Loucy (cell line): ENCODE measurements at regions not wholly inside any gene's neighbourhood (a gene's known extent, or its start where the extent isn't known, plus 50 kb on each side); places are given as distances from the start of the nearest gene placed in this dataset.

ENCODE experiments used
- H2AFZ ChIP-seq: fragments of 200-600 bp; sonication (generic); 2 replicates; pipeline ENCODE4 v1.6.0; 2016; ENCODE audit warnings: antibody characterized with exemption, mild to moderate bottlenecking, low read length, moderate library complexity
- H3F3A ChIP-seq: fragments of 200-600 bp; 2 replicates; pipeline ENCODE4 v1.6.0; 2016; ENCODE audit warnings: antibody characterized with exemption, low read depth, mild to moderate bottlenecking
- H3K27me3 ChIP-seq: fragments of 200-600 bp; sonication (generic); 2 replicates; pipeline ENCODE4 v1.6.1; 2014; ENCODE audit warnings: low read length, mild to moderate bottlenecking; ENCODE audit not compliant: insufficient read depth, poor library complexity, severe bottlenecking
- H3K36me3 ChIP-seq: fragments of 200-600 bp; sonication (generic); 2 replicates; pipeline ENCODE4 v1.6.1; 2016; ENCODE audit warnings: low read length; ENCODE audit not compliant: insufficient read depth
- H3K4me1 ChIP-seq: fragments of 200-600 bp; sonication (generic); 2 replicates; pipeline ENCODE4 v1.5.1; 2014; ENCODE audit warnings: low read length, mild to moderate bottlenecking; ENCODE audit not compliant: insufficient read depth, poor library complexity, severe bottlenecking
- H3K4me2 ChIP-seq: fragments of 200-600 bp; sonication (generic); 2 replicates; pipeline ENCODE4 v1.6.0; 2014; ENCODE audit warnings: antibody characterized with exemption, low read length, low read depth, mild to moderate bottlenecking; ENCODE audit not compliant: poor library complexity, severe bottlenecking
- H3K4me3 ChIP-seq: fragments of 200-600 bp; sonication (generic); 2 replicates; pipeline ENCODE4 v1.5.1; 2014; ENCODE audit warnings: low read length, mild to moderate bottlenecking, mixed read lengths; ENCODE audit not compliant: poor library complexity, severe bottlenecking
- H3K79me2 ChIP-seq: fragments of 200-600 bp; sonication (generic); 2 replicates; pipeline ENCODE4 v1.6.1; 2014; ENCODE audit warnings: low read length; ENCODE audit not compliant: insufficient read depth
- H3K9ac ChIP-seq: fragments of 200-600 bp; sonication (generic); 2 replicates; pipeline ENCODE4 v1.6.0; 2014; ENCODE audit warnings: mild to moderate bottlenecking, low read depth, low read length, moderate library complexity; ENCODE audit not compliant: poor library complexity, severe bottlenecking
- H3K9me2 ChIP-seq: fragments of 200-600 bp; sonication (generic); replicated peaks from 2 replicates; pipeline ENCODE4 v1.6.1; 2016; ENCODE audit warnings: low read depth, low read length, mixed read lengths
- H3K9me3 ChIP-seq: fragments of 200-600 bp; sonication (generic); 2 replicates; pipeline ENCODE4 v1.6.1; 2014; ENCODE audit warnings: mild to moderate bottlenecking, antibody characterized with exemption, low read length, low read depth; ENCODE audit not compliant: insufficient read depth
- H4K20me1 ChIP-seq: fragments of 200-600 bp; sonication (generic); 2 replicates; pipeline ENCODE4 v1.6.0; 2014; ENCODE audit warnings: antibody characterized with exemption, low read length, mild to moderate bottlenecking; ENCODE audit not compliant: insufficient read depth, poor library complexity, severe bottlenecking
- CTCF ChIP-seq: fragments of 200-600 bp; sonication (generic); conservative IDR thresholded peaks from 2 replicates; pipeline ENCODE4 v1.5.1; 2014; ENCODE audit warnings: mild to moderate bottlenecking, antibody characterized with exemption, low read length
- EZH2phosphoT487 ChIP-seq: fragments of 200-600 bp; IDR thresholded peaks from 2 replicates; pipeline ENCODE4 v1.6.1; 2018; ENCODE audit warnings: antibody characterized with exemption, mild to moderate bottlenecking, moderate library complexity, borderline replicate concordance

DNA sequence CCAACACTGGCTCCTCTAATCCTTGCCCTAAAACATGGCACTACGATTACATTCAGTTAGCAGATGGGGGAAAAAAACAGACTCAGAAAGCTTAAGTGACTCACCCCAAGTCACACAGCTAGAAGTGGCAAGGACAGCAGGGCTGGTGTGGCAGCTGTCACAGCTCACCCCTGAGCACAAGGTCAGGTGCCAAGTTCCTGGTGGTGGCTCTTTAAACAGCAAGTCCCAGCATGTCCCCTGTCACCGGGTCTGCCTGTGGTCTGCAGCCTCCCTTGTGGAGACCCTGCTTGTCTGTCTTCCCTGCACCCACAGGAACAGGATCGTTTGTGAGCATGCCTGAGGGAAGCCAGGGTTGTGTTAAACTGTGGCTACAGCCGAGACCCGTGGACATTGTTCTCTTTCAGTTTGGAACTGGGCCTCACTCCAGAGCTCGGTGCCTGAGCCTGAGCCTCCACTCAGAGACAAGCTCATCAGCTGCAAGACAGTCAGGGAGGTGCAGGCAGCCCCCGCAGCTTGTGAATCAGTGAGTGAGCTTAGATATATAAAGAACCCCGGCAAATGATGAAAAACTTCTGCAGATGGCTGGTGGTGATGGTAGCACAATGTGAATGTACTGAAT, 260.8 kb downstream of the BCOR start:
- Histone ChIP-seq H3K4me1 (peaks cover 7% of the 10 kb centered on the region), H3K9me2 (no peaks in the 10 kb centered on the region), H3K9ac (peak overlapping the region; percentile 54), H3K27me3 (no peaks in the 10 kb centered on the region), H2AFZ (no peak overlapping the region), H3F3A (no peaks in the 10 kb centered on the region), H3K4me3 (no peak overlapping the region), H3K79me2 (no peaks in the 10 kb centered on the region), H3K9me3 (no peaks in the 10 kb centered on the region), H3K4me2 (no peak overlapping the region), H4K20me1 (no peaks in the 10 kb centered on the region), H3K36me3 (no peaks in the 10 kb centered on the region)
- TF ChIP-seq CTCF (no peak), EZH2phosphoT487 (no peak)

GRCh38 chrX:39837688-39838087, 260.1 kb downstream of the BCOR start:
- Histone ChIP-seq H3K4me3 (no peak overlapping the region), H2AFZ (no peak overlapping the region), H3K27me3 (no peaks in the 10 kb centered on the region), H3K9me2 (no peaks in the 10 kb centered on the region), H3K4me1 (peaks cover 7% of the 10 kb centered on the region), H3K79me2 (no peaks in the 10 kb centered on the region), H3K36me3 (no peaks in the 10 kb centered on the region), H4K20me1 (no peaks in the 10 kb centered on the region), H3K9me3 (no peaks in the 10 kb centered on the region), H3K4me2 (no peak overlapping the region), H3F3A (no peaks in the 10 kb centered on the region), H3K9ac (no peak overlapping the region)
- no peak for TF ChIP-seq EZH2phosphoT487
- no peak for TF ChIP-seq CTCF

DNA sequence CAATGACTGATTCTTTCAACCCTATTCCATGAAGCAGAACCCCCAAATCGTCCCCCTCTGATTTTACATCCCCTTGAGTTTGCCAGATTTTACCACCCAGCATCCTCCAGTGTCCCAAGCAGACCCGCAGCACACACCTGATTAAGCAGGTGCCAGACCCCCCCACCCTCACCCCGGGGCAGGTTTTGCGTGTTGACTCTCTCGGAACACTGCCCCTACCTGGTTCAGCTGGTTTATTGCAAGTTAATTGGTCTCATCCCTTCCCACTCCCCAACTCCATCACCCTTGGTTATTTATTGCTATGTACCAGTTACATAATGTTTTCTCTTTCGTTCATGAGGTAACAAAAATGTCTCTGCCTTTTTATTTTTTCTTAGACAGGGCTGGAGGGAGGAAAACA, 258.4 kb downstream of the BCOR start:
- Histone ChIP-seq H2AFZ (no peak overlapping the region), H4K20me1 (no peaks in the 10 kb centered on the region), H3K4me3 (no peak overlapping the region), H3K4me2 (no peak overlapping the region), H3K36me3 (no peaks in the 10 kb centered on the region), H3K9ac (no peak overlapping the region), H3K79me2 (no peaks in the 10 kb centered on the region), H3F3A (no peaks in the 10 kb centered on the region), H3K27me3 (no peaks in the 10 kb centered on the region), H3K9me2 (no peaks in the 10 kb centered on the region), H3K9me3 (no peaks in the 10 kb centered on the region), H3K4me1 (peaks cover 7% of the 10 kb centered on the region)
- no peak for TF ChIP-seq EZH2phosphoT487
- peak; percentile 15; the same call in 1 of the 2 replicates for TF ChIP-seq CTCF
